GM12878 (cell line): ENCODE measurements at regions not wholly inside any gene's neighbourhood (a gene's known extent, or its start where the extent isn't known, plus 50 kb on each side); places are given as distances from the start of the nearest gene placed in this dataset.

Experiments used
- ATAC-seq: fragments of 200-7000 bp; cut with Tn5 transposase; 3 replicates; pipeline ENCODE4 v1.9.1; 2020; ENCODE audit warnings: mild to moderate bottlenecking, moderate library complexity
- BruUV-seq: library from RNA; stranded (reverse); fragments of 400-500 nt; replicated peaks from 2 replicates; lab custom pipeline; 2021; lab: Mats Ljungman, UMichigan
- CTCF ChIA-PET: fragments of 300-600 bp; sonication (Branson Sonifier 250); formaldehyde crosslinking; extraction: SDS; loops from one replicate; lab custom pipeline; 2021; ENCODE audit warnings: inconsistent platforms; lab: Yijun Ruan, JAX
- POLR2A ChIA-PET: fragments of 350-600 bp; formaldehyde crosslinking; extraction: SDS; loops from one replicate; lab custom pipeline; 2021; ENCODE audit warnings: inconsistent platforms; lab: Charles Lee
- RAD21 ChIA-PET: fragments of 300-600 bp; sonication (Branson Sonifier 250); formaldehyde crosslinking; loops from one replicate; lab custom pipeline; 2023; ENCODE audit warnings: antibody characterized with exemption; ENCODE audit not compliant: unreplicated experiment; lab: Charles Lee
- SMC1A ChIA-PET: fragments of 300-600 bp; sonication (Branson Sonifier 250); formaldehyde crosslinking; loops from one replicate; lab custom pipeline; 2023; ENCODE audit not compliant: unreplicated experiment, uncharacterized antibody; lab: Charles Lee
- DNase-seq: peaks from one replicate; pipeline ENCODE4 v3.0.0-alpha.2; 2011; ENCODE audit warnings: low read depth, low spot score
- FAIRE-seq: peaks from 3 replicates; lab custom pipeline; 2011; peaks lifted over from hg19 to GRCh38; lab: Jason Lieb, UNC
- H2AFZ ChIP-seq: 2 replicates; pipeline ENCODE4 v1.6.0; 2011; ENCODE audit warnings: low read depth, low read length, control low read depth; ENCODE audit not compliant: control insufficient read depth
- H3K27ac ChIP-seq: 2 replicates; pipeline ENCODE4 v1.5.1; 2011; ENCODE audit warnings: control low read depth; ENCODE audit not compliant: control insufficient read depth, insufficient read depth
- H3K27me3 ChIP-seq, 2 experiments: replicated peaks in 1 of 2; 2 replicates each; pipeline versions ENCODE4 v1.6.0 to v1.6.1; 2011; ENCODE audit warnings: low read length in 1 of 2; ENCODE audit not compliant: control insufficient read depth in 2 of 2, insufficient read depth in 2 of 2
- H3K36me3 ChIP-seq, 2 experiments: 2 replicates each; pipeline ENCODE4 v1.5.1; 2011; ENCODE audit warnings: low read length in 1 of 2; ENCODE audit not compliant: control insufficient read depth in 2 of 2, insufficient read depth in 2 of 2
- H3K4me1 ChIP-seq: 2 replicates; pipeline ENCODE4 v1.6.1; 2011; ENCODE audit warnings: mild to moderate bottlenecking, low read length, moderate library complexity, mixed read lengths; ENCODE audit not compliant: control insufficient read depth, insufficient read depth
- H3K4me2 ChIP-seq: 2 replicates; pipeline ENCODE4 v1.6.0; 2011; ENCODE audit warnings: control low read depth; ENCODE audit not compliant: control insufficient read depth, insufficient read depth
- H3K4me3 ChIP-seq: fragments of 200-600 bp; sonication (generic); 2 replicates; pipeline ENCODE4 v1.5.1; 2016
- H3K79me2 ChIP-seq: 2 replicates; pipeline ENCODE4 v1.6.0; 2011; ENCODE audit warnings: low read length; ENCODE audit not compliant: control insufficient read depth, insufficient read depth
- H3K9ac ChIP-seq: 2 replicates; pipeline ENCODE4 v1.8.0; 2011; ENCODE audit warnings: low read length, control low read depth, mixed read lengths; ENCODE audit not compliant: control insufficient read depth, insufficient read depth
- H3K9me3 ChIP-seq: replicated peaks from 3 replicates; pipeline ENCODE4 v1.5.1; 2011; ENCODE audit warnings: mild to moderate bottlenecking, low read length; ENCODE audit not compliant: control insufficient read depth, insufficient read depth
- H4K20me1 ChIP-seq: 2 replicates; pipeline ENCODE4 v1.6.0; 2011; ENCODE audit not compliant: control insufficient read depth, insufficient read depth
- EED ChIP-seq: sonication (generic); IDR thresholded peaks from 2 replicates; pipeline ENCODE4 v1.6.1; 2016; ENCODE audit warnings: antibody characterized with exemption, low read depth
- ELK1 ChIP-seq: IDR thresholded peaks from 2 replicates; pipeline ENCODE4 v1.6.1; 2012; ENCODE audit warnings: low read depth, low read length, improper control_type of control experiment
- HDAC6 ChIP-seq: fragments of 200-600 bp; sonication (generic); IDR thresholded peaks from one replicate; pipeline ENCODE4 v1.8.0; 2017; ENCODE audit warnings: antibody characterized with exemption; ENCODE audit not compliant: unreplicated experiment
- MYB ChIP-seq: fragments of 150-350 bp; IDR thresholded peaks from 2 replicates; pipeline ENCODE4 v1.6.1; 2014; ENCODE audit warnings: mild to moderate bottlenecking, low read depth, low read length, borderline replicate concordance
- PAX8 ChIP-seq: fragments of 450-650 bp; IDR thresholded peaks from 2 replicates; pipeline ENCODE4 v1.6.1; 2017; ENCODE audit warnings: mild to moderate bottlenecking, moderate library complexity
- RELA ChIP-seq: fragments of 450-650 bp; IDR thresholded peaks from 2 replicates; pipeline ENCODE4 v1.8.0; 2014; ENCODE audit warnings: borderline replicate concordance; ENCODE audit not compliant: partially characterized antibody
- SMAD5 ChIP-seq: IDR thresholded peaks from 2 replicates; pipeline ENCODE4 v1.6.1; 2016; ENCODE audit warnings: antibody characterized with exemption, low read depth
- SUZ12 ChIP-seq: fragments of 200-600 bp; sonication (generic); IDR thresholded peaks from one replicate; pipeline ENCODE4 v1.6.1; 2018; ENCODE audit warnings: antibody characterized with exemption, mild to moderate bottlenecking; ENCODE audit not compliant: unreplicated experiment
- ZNF687 ChIP-seq: fragments of 450-650 bp; IDR thresholded peaks from 2 replicates; pipeline ENCODE4 v1.6.1; 2017; ENCODE audit warnings: mild to moderate bottlenecking, moderate library complexity
- WGBS: methylation state at CpG from one replicate; pipeline ENCODE4 v1.1.6; 2016; ENCODE audit warnings: low lambda C conversion rate; ENCODE audit not compliant: insufficient replicate concordance, insufficient coverage; ENCODE audit errors: missing lambda C conversion rate; 5-methylcytosine and 5-hydroxymethylcytosine counted together
- in situ Hi-C: fragments of 300-500 bp; cut with MboI; formaldehyde crosslinking; loops from 9 replicates; pipeline ENCODE4 v1.14.3; 2018; ENCODE audit warnings: mixed read lengths
- intact Hi-C: fragments of 100-400 bp; cut with micrococcal nuclease; formaldehyde crosslinking; loops from one replicate; pipeline ENCODE4 v1.14.2; 2022; ENCODE audit not compliant: unreplicated experiment
- TF ChIP-seq, protein P1 (sequence below): fragments of 150-350 bp; IDR thresholded peaks from 2 replicates; pipeline ENCODE4 v1.6.1; 2016; ENCODE audit warnings: low read depth, low read length
- TF ChIP-seq, protein P2 (sequence below): IDR thresholded peaks from 2 replicates; pipeline ENCODE4 v1.6.1; 2011; ENCODE audit warnings: low read depth, low read length, improper control_type of control experiment, borderline replicate concordance
- TF ChIP-seq, protein P3 (sequence below): fragments of 450-650 bp; formaldehyde crosslinking; IDR thresholded peaks from 2 replicates; pipeline ENCODE4 v1.5.0; 2022; ENCODE audit warnings: mild to moderate bottlenecking, missing genetic modification characterization

DNA sequence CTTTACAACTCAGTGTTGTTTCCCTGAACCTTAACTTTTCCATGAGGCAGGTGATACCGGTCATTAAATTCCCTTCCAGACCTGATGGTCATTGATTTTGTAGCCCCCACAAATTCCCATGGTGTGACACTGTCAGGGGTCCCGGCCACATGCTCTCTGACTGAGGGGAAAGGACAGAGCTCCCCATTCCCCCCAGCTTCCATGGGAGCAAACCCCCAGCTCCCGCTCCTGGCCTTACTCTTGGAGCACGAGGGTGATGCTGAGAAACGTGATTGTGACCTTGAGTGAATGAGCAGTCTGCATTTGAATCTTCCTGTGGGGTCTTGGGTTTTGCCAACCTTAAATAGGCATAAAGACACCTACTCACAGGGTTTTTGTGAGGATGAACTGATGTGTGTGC lies 366.8 kb downstream of the RPS6KC1 start:
- Histone ChIP-seq H3K4me1 (no peaks in the 10 kb centered on the region), H4K20me1 (no peaks in the 10 kb centered on the region; the same call in 1 of the 2 replicates), H3K9ac (no peak overlapping the region), H3K9me3 (no peaks in the 10 kb centered on the region), H3K4me2 (no peak overlapping the region), H3K36me3 (no peaks in the 10 kb centered on the region), H3K4me3 (no peak overlapping the region), H2AFZ (no peak overlapping the region), H3K79me2 (no peaks in the 10 kb centered on the region), H3K27ac (no peak overlapping the region), H3K27me3 (peaks cover 0 to 2% of the 10 kb centered on the region in 2 experiments; a peak in 1 of 4 replicates)
- POLR2A ChIA-PET = no interaction called here
- WGBS = 14% methylated on average over 5 of the region's 5 CpGs
- in situ Hi-C loops (no loop called here), intact Hi-C loops (no loop called here)
- no peak for ATAC-seq
- no peak for FAIRE-seq
- SMC1A ChIA-PET = no interaction called here
- RAD21 ChIA-PET = no interaction called here
- CTCF ChIA-PET = no interaction called here
- BruUV-seq = no TSS peak
- DNase-seq = no peak
- TF ChIP-seq PAX8 (no peak), EED (no peak), ZNF687 (no peak), SUZ12 (no peak), HDAC6 (no peak), ELK1 (no peak), SMAD5 (no peak), MYB (no peak), RELA (no peak)
- TF ChIP-seq, protein P1, sequence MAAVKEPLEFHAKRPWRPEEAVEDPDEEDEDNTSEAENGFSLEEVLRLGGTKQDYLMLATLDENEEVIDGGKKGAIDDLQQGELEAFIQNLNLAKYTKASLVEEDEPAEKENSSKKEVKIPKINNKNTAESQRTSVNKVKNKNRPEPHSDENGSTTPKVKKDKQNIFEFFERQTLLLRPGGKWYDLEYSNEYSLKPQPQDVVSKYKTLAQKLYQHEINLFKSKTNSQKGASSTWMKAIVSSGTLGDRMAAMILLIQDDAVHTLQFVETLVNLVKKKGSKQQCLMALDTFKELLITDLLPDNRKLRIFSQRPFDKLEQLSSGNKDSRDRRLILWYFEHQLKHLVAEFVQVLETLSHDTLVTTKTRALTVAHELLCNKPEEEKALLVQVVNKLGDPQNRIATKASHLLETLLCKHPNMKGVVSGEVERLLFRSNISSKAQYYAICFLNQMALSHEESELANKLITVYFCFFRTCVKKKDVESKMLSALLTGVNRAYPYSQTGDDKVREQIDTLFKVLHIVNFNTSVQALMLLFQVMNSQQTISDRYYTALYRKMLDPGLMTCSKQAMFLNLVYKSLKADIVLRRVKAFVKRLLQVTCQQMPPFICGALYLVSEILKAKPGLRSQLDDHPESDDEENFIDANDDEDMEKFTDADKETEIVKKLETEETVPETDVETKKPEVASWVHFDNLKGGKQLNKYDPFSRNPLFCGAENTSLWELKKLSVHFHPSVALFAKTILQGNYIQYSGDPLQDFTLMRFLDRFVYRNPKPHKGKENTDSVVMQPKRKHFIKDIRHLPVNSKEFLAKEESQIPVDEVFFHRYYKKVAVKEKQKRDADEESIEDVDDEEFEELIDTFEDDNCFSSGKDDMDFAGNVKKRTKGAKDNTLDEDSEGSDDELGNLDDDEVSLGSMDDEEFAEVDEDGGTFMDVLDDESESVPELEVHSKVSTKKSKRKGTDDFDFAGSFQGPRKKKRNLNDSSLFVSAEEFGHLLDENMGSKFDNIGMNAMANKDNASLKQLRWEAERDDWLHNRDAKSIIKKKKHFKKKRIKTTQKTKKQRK = no peak
- TF ChIP-seq, protein P2, sequence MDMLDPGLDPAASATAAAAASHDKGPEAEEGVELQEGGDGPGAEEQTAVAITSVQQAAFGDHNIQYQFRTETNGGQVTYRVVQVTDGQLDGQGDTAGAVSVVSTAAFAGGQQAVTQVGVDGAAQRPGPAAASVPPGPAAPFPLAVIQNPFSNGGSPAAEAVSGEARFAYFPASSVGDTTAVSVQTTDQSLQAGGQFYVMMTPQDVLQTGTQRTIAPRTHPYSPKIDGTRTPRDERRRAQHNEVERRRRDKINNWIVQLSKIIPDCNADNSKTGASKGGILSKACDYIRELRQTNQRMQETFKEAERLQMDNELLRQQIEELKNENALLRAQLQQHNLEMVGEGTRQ = no peak
- TF ChIP-seq, protein P3, sequence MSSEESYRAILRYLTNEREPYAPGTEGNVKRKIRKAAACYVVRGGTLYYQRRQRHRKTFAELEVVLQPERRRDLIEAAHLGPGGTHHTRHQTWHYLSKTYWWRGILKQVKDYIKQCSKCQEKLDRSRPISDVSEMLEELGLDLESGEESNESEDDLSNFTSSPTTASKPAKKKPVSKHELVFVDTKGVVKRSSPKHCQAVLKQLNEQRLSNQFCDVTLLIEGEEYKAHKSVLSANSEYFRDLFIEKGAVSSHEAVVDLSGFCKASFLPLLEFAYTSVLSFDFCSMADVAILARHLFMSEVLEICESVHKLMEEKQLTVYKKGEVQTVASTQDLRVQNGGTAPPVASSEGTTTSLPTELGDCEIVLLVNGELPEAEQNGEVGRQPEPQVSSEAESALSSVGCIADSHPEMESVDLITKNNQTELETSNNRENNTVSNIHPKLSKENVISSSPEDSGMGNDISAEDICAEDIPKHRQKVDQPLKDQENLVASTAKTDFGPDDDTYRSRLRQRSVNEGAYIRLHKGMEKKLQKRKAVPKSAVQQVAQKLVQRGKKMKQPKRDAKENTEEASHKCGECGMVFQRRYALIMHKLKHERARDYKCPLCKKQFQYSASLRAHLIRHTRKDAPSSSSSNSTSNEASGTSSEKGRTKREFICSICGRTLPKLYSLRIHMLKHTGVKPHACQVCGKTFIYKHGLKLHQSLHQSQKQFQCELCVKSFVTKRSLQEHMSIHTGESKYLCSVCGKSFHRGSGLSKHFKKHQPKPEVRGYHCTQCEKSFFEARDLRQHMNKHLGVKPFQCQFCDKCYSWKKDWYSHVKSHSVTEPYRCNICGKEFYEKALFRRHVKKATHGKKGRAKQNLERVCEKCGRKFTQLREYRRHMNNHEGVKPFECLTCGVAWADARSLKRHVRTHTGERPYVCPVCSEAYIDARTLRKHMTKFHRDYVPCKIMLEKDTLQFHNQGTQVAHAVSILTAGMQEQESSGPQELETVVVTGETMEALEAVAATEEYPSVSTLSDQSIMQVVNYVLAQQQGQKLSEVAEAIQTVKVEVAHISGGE (CRISPR knock-in tag) = no peak
